ENCODE measurements at regions not wholly inside any gene's neighbourhood (a gene's known extent, or its start where the extent isn't known, plus 50 kb on each side); places are given as distances from the start of the nearest gene placed in this dataset.
"Not testable (repeated sequence)": the region's sequence is repeated elsewhere in the genome, so short reads cannot be mapped to it uniquely, and the experiment has no call there.

GRCh38 chr7:17090751-17091150, 207.7 kb upstream of the AHR start:
- no peak for DNase-seq (ENCODE audit: low read depth, low spot score)

- no peak for DNase-seq (ENCODE audit: low read depth, low spot score)
Measured at GRCh38 chr7:17093461-17093860, 205.0 kb upstream of the AHR start.

- no peak for DNase-seq (ENCODE audit: low read depth, low spot score)
Measured at GRCh38 chr7:17094963-17095574, 203.4 kb upstream of the AHR start.

GRCh38 chr7:17095931-17096330, 202.5 kb upstream of the AHR start:
- no peak for DNase-seq (ENCODE audit: low read depth, low spot score)

GRCh38 chr7:17097668-17098297, 200.7 kb upstream of the AHR start:
- DNase-seq (ENCODE audit: low read depth, low spot score): no peak

GRCh38 chr7:17098515-17098914, 199.9 kb upstream of the AHR start:
- no peak for DNase-seq (ENCODE audit: low read depth, low spot score)

GRCh38 chr7:17099083-17099973, 199.1 kb upstream of the AHR start:
- no peak for DNase-seq (ENCODE audit: low read depth, low spot score)

GRCh38 chr7:17099974-17100509, 198.4 kb upstream of the AHR start:
- DNase-seq (ENCODE audit: low read depth, low spot score): not testable (repeated sequence)

GRCh38 chr7:17101207-17101696, 197.2 kb upstream of the AHR start:
- DNase-seq (ENCODE audit: low read depth, low spot score): no peak

GRCh38 chr7:17103170-17103569, 195.3 kb upstream of the AHR start:
- DNase-seq (ENCODE audit: low read depth, low spot score): no peak

GRCh38 chr7:17103984-17104383, 194.5 kb upstream of the AHR start:
- DNase-seq (ENCODE audit: low read depth, low spot score): no peak

- no peak for DNase-seq (ENCODE audit: low read depth, low spot score)
Measured at GRCh38 chr7:17104419-17104818, 194.0 kb upstream of the AHR start.

- DNase-seq (ENCODE audit: low read depth, low spot score): no peak
Measured at GRCh38 chr7:17105701-17106100, 192.8 kb upstream of the AHR start.

GRCh38 chr7:17108049-17108584, 190.3 kb upstream of the AHR start:
- no peak for DNase-seq (ENCODE audit: low read depth, low spot score)

GRCh38 chr7:17109020-17109419, 189.4 kb upstream of the AHR start:
- DNase-seq (ENCODE audit: low read depth, low spot score): no peak

- DNase-seq (ENCODE audit: low read depth, low spot score): not testable (repeated sequence)
Measured at GRCh38 chr7:17113770-17114169, 184.7 kb upstream of the AHR start.

- DNase-seq (ENCODE audit: low read depth, low spot score): no peak
Measured at GRCh38 chr7:17118412-17118811, 180.0 kb upstream of the AHR start.

- DNase-seq (ENCODE audit: low read depth, low spot score): no peak
Measured at GRCh38 chr7:17120756-17121155, 177.7 kb upstream of the AHR start.

GRCh38 chr7:17121671-17122070, 176.8 kb upstream of the AHR start:
- DNase-seq (ENCODE audit: low read depth, low spot score): no peak

GRCh38 chr7:17123020-17123419, 175.4 kb upstream of the AHR start:
- DNase-seq (ENCODE audit: low read depth, low spot score): no peak

GRCh38 chr7:17126413-17127268, 171.8 kb upstream of the AHR start:
- DNase-seq (ENCODE audit: low read depth, low spot score): no peak

All from pulmonary artery endothelial cell (primary cell).